GM12878 (cell line): ENCODE measurements at regions not wholly inside any gene's neighbourhood (a gene's known extent, or its start where the extent isn't known, plus 50 kb on each side); places are given as distances from the start of the nearest gene placed in this dataset.
A peak's percentile ranks its signal among the peaks of the same experiment; 100 is the strongest.

ENCODE experiments used
- ATAC-seq: fragments of 200-7000 bp; cut with Tn5 transposase; 3 replicates; pipeline ENCODE4 v1.9.1; 2020; ENCODE audit warnings: mild to moderate bottlenecking, moderate library complexity
- BruUV-seq: library from RNA; stranded (reverse); fragments of 400-500 nt; replicated peaks from 2 replicates; lab custom pipeline; 2021; lab: Mats Ljungman, UMichigan
- CTCF ChIA-PET: fragments of 300-600 bp; sonication (Branson Sonifier 250); formaldehyde crosslinking; extraction: SDS; loops from one replicate; lab custom pipeline; 2021; ENCODE audit warnings: inconsistent platforms; lab: Yijun Ruan, JAX
- POLR2A ChIA-PET: fragments of 350-600 bp; formaldehyde crosslinking; extraction: SDS; loops from one replicate; lab custom pipeline; 2021; ENCODE audit warnings: inconsistent platforms; lab: Charles Lee
- RAD21 ChIA-PET: fragments of 300-600 bp; sonication (Branson Sonifier 250); formaldehyde crosslinking; loops from one replicate; lab custom pipeline; 2023; ENCODE audit warnings: antibody characterized with exemption; ENCODE audit not compliant: unreplicated experiment; lab: Charles Lee
- SMC1A ChIA-PET: fragments of 300-600 bp; sonication (Branson Sonifier 250); formaldehyde crosslinking; loops from one replicate; lab custom pipeline; 2023; ENCODE audit not compliant: unreplicated experiment, uncharacterized antibody; lab: Charles Lee
- DNase-seq: peaks from one replicate; pipeline ENCODE4 v3.0.0-alpha.2; 2011; ENCODE audit warnings: low read depth, low spot score
- FAIRE-seq: peaks from 3 replicates; lab custom pipeline; 2011; peaks lifted over from hg19 to GRCh38; lab: Jason Lieb, UNC
- H2AFZ ChIP-seq: 2 replicates; pipeline ENCODE4 v1.6.0; 2011; ENCODE audit warnings: low read depth, low read length, control low read depth; ENCODE audit not compliant: control insufficient read depth
- H3K27ac ChIP-seq: 2 replicates; pipeline ENCODE4 v1.5.1; 2011; ENCODE audit warnings: control low read depth; ENCODE audit not compliant: control insufficient read depth, insufficient read depth
- H3K27me3 ChIP-seq, 2 experiments: replicated peaks in 1 of 2; 2 replicates each; pipeline versions ENCODE4 v1.6.0 to v1.6.1; 2011; ENCODE audit warnings: low read length in 1 of 2; ENCODE audit not compliant: control insufficient read depth in 2 of 2, insufficient read depth in 2 of 2
- H3K36me3 ChIP-seq, 2 experiments: 2 replicates each; pipeline ENCODE4 v1.5.1; 2011; ENCODE audit warnings: low read length in 1 of 2; ENCODE audit not compliant: control insufficient read depth in 2 of 2, insufficient read depth in 2 of 2
- H3K4me1 ChIP-seq: 2 replicates; pipeline ENCODE4 v1.6.1; 2011; ENCODE audit warnings: mild to moderate bottlenecking, low read length, moderate library complexity, mixed read lengths; ENCODE audit not compliant: control insufficient read depth, insufficient read depth
- H3K4me2 ChIP-seq: 2 replicates; pipeline ENCODE4 v1.6.0; 2011; ENCODE audit warnings: control low read depth; ENCODE audit not compliant: control insufficient read depth, insufficient read depth
- H3K4me3 ChIP-seq: fragments of 200-600 bp; sonication (generic); 2 replicates; pipeline ENCODE4 v1.5.1; 2016
- H3K79me2 ChIP-seq: 2 replicates; pipeline ENCODE4 v1.6.0; 2011; ENCODE audit warnings: low read length; ENCODE audit not compliant: control insufficient read depth, insufficient read depth
- H3K9ac ChIP-seq: 2 replicates; pipeline ENCODE4 v1.8.0; 2011; ENCODE audit warnings: low read length, control low read depth, mixed read lengths; ENCODE audit not compliant: control insufficient read depth, insufficient read depth
- H3K9me3 ChIP-seq: replicated peaks from 3 replicates; pipeline ENCODE4 v1.5.1; 2011; ENCODE audit warnings: mild to moderate bottlenecking, low read length; ENCODE audit not compliant: control insufficient read depth, insufficient read depth
- H4K20me1 ChIP-seq: 2 replicates; pipeline ENCODE4 v1.6.0; 2011; ENCODE audit not compliant: control insufficient read depth, insufficient read depth
- CBFB ChIP-seq: IDR thresholded peaks from 2 replicates; pipeline ENCODE4 v1.6.1; 2016; ENCODE audit warnings: antibody characterized with exemption, low read depth
- CEBPZ ChIP-seq: fragments of 150-350 bp; IDR thresholded peaks from 2 replicates; pipeline ENCODE4 v1.6.1; 2016; ENCODE audit warnings: low read depth, low read length
- HDAC2 ChIP-seq: fragments of 200-600 bp; sonication (generic); IDR thresholded peaks from 2 replicates; pipeline ENCODE4 v1.6.1; 2017
- RAD21 ChIP-seq: IDR thresholded peaks from 2 replicates; pipeline ENCODE4 v1.6.1; 2011; ENCODE audit warnings: mild to moderate bottlenecking, low read depth, low read length, moderate library complexity; ENCODE audit not compliant: insufficient read depth
- RBBP5 ChIP-seq: fragments of 200-600 bp; sonication (generic); conservative IDR thresholded peaks from 2 replicates; pipeline ENCODE4 v1.6.1; 2016
- RUNX3 ChIP-seq: IDR thresholded peaks from 2 replicates; pipeline ENCODE4 v1.6.1; 2012; ENCODE audit warnings: low read length, inconsistent platforms
- SMC3 ChIP-seq: IDR thresholded peaks from 2 replicates; pipeline ENCODE4 v1.6.1; 2011; ENCODE audit warnings: low read length, improper control_type of control experiment, borderline replicate concordance
- SUZ12 ChIP-seq: fragments of 200-600 bp; sonication (generic); IDR thresholded peaks from one replicate; pipeline ENCODE4 v1.6.1; 2018; ENCODE audit warnings: antibody characterized with exemption, mild to moderate bottlenecking; ENCODE audit not compliant: unreplicated experiment
- YBX1 ChIP-seq: fragments of 450-650 bp; IDR thresholded peaks from 2 replicates; pipeline ENCODE4 v1.6.1; 2016; ENCODE audit warnings: antibody characterized with exemption
- ZBTB40 ChIP-seq: fragments of 450-650 bp; IDR thresholded peaks from 2 replicates; pipeline ENCODE4 v1.6.1; 2016; ENCODE audit warnings: mild to moderate bottlenecking, moderate library complexity, borderline replicate concordance
- ZNF592 ChIP-seq: fragments of 450-650 bp; IDR thresholded peaks from 2 replicates; pipeline ENCODE4 v1.6.1; 2017; ENCODE audit warnings: mild to moderate bottlenecking, moderate library complexity
- WGBS: methylation state at CpG from one replicate; pipeline ENCODE4 v1.1.6; 2016; ENCODE audit warnings: low lambda C conversion rate; ENCODE audit not compliant: insufficient replicate concordance, insufficient coverage; ENCODE audit errors: missing lambda C conversion rate; 5-methylcytosine and 5-hydroxymethylcytosine counted together
- in situ Hi-C: fragments of 300-500 bp; cut with MboI; formaldehyde crosslinking; loops from 9 replicates; pipeline ENCODE4 v1.14.3; 2018; ENCODE audit warnings: mixed read lengths
- intact Hi-C: fragments of 100-400 bp; cut with micrococcal nuclease; formaldehyde crosslinking; loops from one replicate; pipeline ENCODE4 v1.14.2; 2022; ENCODE audit not compliant: unreplicated experiment

- no peak overlapping the region for H3K9ac ChIP-seq
- ATAC-seq (peak; percentile 57), DNase-seq (no peak), FAIRE-seq (no peak)
- H3K4me3 ChIP-seq: no peak overlapping the region
- intact Hi-C loops (loop anchor here (1.0 to 10.0 kb wide), 3 partner anchors 198 to 998 kb away; no protein-coding TSS in a partner anchor), in situ Hi-C loops (loop anchor here (25.0 kb wide), 2 partner anchors 993 to 1368 kb away; no protein-coding TSS in a partner anchor)
- RAD21 ChIA-PET: interaction anchor here (0.6 to 1.4 kb wide), 3 partner anchors 11 to 62 kb away, joined by 3 to 4 read pairs (median 3); no protein-coding TSS in a partner anchor
- H3K9me3 ChIP-seq: no peaks in the 10 kb centered on the region
- SMC1A ChIA-PET: interaction anchor here (0.9 to 2.0 kb wide), 11 partner anchors 8 to 772 kb away, joined by 3 to 8 read pairs (median 4); no protein-coding TSS in a partner anchor
- no peak overlapping the region for H3K27ac ChIP-seq
- H3K27me3 ChIP-seq: no peaks in the 10 kb centered on the region
- CTCF ChIA-PET: interaction anchor here (0.7 to 3.3 kb wide), 11 partner anchors 8 to 199 kb away, joined by 3 to 22 read pairs (median 6); no protein-coding TSS in a partner anchor
- no TSS peak for BruUV-seq
- H3K4me2 ChIP-seq: no peak overlapping the region
- H3K36me3 ChIP-seq: no peaks in the 10 kb centered on the region
- no peaks in the 10 kb centered on the region for H4K20me1 ChIP-seq
- WGBS: 14% methylated on average over 12 of the region's 12 CpGs
- H3K4me1 ChIP-seq: no peaks in the 10 kb centered on the region
- no peak overlapping the region for H2AFZ ChIP-seq
- POLR2A ChIA-PET: no interaction called here
- H3K79me2 ChIP-seq: no peaks in the 10 kb centered on the region
- no peak for TF ChIP-seq SUZ12
- TF ChIP-seq RBBP5: no peak
- TF ChIP-seq ZNF592: no peak
- peak; percentile 50; the same call in 1 of the 2 replicates for TF ChIP-seq SMC3
- TF ChIP-seq YBX1: no peak
- no peak for TF ChIP-seq CBFB
- TF ChIP-seq RUNX3: 0 out of 2 replicates have a peak, but pooled peaks have one; percentile 12
- peak; percentile 55 for TF ChIP-seq RAD21
- TF ChIP-seq ZBTB40: no peak
- TF ChIP-seq HDAC2: no peak
- TF ChIP-seq CEBPZ: no peak
These were observed 54.2 kb upstream of the TMCO5A start for GRCh38 chr15:37880009-37880834.
